ENCODE measurements at regions not wholly inside any gene's neighbourhood (a gene's known extent, or its start where the extent isn't known, plus 50 kb on each side); places are given as distances from the start of the nearest gene placed in this dataset.

DNA sequence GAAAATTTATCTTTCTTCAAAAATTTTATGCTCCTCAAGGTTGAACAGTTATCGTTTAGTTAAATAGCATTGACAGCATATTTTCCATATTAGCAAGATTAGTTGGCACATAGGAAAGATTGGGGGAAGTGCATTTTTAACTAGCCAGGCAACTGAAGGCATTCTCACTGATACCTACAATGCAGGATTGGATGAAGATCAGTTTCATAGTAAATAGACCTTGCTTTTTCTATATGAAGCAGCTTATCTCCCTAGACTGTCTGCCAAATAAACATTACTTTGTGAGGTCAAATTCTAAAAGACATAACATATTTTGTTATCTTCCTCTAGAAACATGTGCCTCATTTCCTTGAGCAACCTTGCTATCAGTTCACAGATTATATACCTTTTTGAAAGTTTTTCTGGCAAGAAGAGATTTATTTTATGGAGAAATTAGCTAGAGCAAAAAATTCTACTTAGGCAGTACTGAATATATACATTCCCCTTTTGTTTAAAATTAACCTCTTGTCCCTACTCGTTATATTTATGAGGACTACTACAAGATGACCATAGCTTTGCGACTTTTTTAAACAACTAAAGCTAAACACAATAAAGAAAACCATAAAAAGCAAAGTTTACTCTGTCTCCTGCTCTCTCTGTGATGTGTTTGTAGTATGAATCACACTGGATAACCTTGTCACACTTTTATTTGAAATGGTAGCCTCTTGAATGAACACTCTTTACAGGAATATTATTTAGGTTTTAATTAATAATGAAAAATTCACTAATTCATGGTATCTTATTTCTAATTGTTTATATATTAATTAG is 654.9 kb upstream of the TBL1XR1 start:
- TF ChIP-seq, protein P1, sequence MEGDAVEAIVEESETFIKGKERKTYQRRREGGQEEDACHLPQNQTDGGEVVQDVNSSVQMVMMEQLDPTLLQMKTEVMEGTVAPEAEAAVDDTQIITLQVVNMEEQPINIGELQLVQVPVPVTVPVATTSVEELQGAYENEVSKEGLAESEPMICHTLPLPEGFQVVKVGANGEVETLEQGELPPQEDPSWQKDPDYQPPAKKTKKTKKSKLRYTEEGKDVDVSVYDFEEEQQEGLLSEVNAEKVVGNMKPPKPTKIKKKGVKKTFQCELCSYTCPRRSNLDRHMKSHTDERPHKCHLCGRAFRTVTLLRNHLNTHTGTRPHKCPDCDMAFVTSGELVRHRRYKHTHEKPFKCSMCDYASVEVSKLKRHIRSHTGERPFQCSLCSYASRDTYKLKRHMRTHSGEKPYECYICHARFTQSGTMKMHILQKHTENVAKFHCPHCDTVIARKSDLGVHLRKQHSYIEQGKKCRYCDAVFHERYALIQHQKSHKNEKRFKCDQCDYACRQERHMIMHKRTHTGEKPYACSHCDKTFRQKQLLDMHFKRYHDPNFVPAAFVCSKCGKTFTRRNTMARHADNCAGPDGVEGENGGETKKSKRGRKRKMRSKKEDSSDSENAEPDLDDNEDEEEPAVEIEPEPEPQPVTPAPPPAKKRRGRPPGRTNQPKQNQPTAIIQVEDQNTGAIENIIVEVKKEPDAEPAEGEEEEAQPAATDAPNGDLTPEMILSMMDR (IDR thresholded peaks at IDR 0.05): no peak
- no peak for TF ChIP-seq POLR2A (IDR thresholded peaks at IDR 0.05)

Measured in adrenal gland (tissue), 5 donors.